ENCODE measurements at regions not wholly inside any gene's neighbourhood (a gene's known extent, or its start where the extent isn't known, plus 50 kb on each side); places are given as distances from the start of the nearest gene placed in this dataset.

DNA sequence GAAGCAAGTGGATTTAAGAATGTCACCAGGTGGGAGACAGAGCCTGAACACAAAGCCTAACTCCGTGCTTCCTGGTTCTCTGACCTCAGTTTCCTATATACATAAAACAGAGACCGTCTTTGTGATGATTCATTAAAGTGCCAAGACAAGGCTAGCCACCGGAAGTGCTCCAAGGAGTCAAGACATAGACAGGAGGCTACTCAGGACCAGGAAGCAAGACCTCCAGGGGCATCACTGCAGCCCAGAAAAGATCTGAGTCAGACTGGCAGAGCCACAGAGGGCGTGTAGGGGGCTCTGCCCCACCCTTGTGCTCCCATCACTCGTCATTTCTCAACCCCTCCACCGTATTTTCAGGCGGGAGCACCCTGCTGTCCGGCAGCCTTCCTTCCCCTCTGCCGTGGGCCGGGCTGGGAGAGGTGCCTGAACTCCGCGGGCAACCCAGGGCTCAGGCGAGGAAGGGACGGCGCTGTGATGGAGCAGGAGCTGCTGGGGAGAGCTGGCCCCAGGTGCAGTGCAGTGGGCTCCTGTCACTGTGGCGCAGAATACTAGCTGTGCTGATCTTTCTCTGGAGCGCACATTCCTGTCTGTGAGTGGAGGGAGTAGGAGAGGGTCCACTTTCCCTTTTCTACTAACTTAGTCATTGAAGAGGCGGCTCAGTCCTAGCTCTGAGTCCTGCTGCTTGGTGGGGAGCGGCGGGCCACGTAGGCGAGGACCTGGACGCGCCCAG lies 134.7 kb upstream of the GPR12 start:
- H3K4me3 ChIP-seq (ENCODE audit: low read depth, low read length): no peak overlapping the region
- TF ChIP-seq, protein P1, sequence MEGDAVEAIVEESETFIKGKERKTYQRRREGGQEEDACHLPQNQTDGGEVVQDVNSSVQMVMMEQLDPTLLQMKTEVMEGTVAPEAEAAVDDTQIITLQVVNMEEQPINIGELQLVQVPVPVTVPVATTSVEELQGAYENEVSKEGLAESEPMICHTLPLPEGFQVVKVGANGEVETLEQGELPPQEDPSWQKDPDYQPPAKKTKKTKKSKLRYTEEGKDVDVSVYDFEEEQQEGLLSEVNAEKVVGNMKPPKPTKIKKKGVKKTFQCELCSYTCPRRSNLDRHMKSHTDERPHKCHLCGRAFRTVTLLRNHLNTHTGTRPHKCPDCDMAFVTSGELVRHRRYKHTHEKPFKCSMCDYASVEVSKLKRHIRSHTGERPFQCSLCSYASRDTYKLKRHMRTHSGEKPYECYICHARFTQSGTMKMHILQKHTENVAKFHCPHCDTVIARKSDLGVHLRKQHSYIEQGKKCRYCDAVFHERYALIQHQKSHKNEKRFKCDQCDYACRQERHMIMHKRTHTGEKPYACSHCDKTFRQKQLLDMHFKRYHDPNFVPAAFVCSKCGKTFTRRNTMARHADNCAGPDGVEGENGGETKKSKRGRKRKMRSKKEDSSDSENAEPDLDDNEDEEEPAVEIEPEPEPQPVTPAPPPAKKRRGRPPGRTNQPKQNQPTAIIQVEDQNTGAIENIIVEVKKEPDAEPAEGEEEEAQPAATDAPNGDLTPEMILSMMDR (IDR thresholded peaks at IDR 0.05; ENCODE audit: borderline replicate concordance, insufficient read depth, low read depth, low read length): no peak

GRCh38 chr13:26888632-26889031 lies 128.0 kb upstream of the GPR12 start:
- no peak overlapping the region for H3K4me3 ChIP-seq (ENCODE audit: low read depth, low read length)
- TF ChIP-seq, protein P1 (IDR thresholded peaks at IDR 0.05; ENCODE audit: borderline replicate concordance, insufficient read depth, low read depth, low read length): no peak

DNA sequence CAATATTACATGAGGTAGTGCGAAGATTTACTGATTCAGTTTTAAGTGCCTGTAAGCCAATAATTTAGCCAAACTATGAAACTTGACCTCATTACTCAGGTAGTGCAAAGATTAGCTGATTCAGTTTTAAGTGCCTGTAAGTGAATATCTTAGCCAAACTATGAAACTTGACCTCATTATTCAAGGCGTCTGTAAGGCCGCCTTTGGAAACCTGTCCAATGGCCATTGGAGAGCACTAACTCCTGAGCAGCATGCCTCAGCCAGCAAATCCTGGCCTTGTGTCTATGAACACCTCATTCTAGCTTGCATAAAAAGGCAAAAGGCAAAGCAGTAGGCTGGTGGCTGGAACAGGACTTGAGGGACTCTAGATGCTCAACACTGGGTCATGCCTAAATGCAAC lies 127.0 kb upstream of the GPR12 start:
- TF ChIP-seq, protein P1 (IDR thresholded peaks at IDR 0.05; ENCODE audit: borderline replicate concordance, insufficient read depth, low read depth, low read length): no peak
- H3K4me3 ChIP-seq (ENCODE audit: low read depth, low read length): no peak overlapping the region

DNA sequence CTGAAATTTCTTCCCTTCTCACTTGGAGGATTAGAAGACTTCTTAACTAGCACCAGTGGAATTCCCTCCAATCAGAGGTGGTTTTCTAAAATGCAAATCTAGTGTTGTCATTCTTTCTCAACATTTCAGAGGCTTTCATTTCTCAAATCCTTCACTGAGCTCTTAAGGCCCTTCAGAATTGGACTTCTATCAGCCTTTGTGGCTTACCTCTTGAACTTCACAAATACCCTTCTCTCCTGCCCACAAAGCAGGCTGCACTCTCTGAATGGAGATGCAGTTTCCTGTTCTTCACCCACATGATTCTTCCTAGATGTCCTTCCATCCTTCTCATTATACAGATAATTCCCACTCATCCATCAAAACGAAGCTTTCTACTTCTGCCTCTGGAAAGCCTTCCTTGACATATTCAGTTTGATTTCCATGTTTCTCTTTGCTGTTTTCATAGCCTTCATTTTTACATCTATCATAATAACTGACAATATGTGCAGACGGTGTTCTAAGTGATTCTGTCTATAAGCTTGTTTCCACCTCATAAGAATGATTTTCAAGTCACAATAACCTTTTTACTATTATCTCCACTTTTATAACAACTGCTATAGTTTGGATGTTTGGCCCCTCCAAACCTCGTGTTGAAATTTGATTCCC lies 123.1 kb upstream of the GPR12 start:
- TF ChIP-seq, protein P1 (IDR thresholded peaks at IDR 0.05; ENCODE audit: borderline replicate concordance, insufficient read depth, low read depth, low read length): no peak
- H3K4me3 ChIP-seq (ENCODE audit: low read depth, low read length): no peak overlapping the region

DNA sequence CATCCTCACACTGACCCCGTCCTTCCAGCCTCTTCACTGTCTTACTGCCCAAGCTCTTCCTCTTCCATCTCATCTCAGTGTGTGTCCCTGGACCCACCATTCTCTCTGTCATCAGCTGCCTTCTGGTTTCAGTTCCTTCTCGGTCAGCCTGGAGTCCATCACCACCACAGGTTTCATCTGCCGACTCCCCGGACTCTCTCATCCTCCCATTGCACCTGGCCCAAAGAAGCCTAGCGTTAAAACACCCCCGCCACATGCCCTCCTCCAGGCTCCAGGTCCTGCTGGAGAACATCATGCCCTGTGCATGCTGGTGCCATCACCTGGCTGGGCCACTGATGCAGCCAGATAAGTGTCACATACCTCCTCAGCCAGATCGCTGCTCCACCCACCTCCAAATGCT lies 122.1 kb upstream of the GPR12 start:
- H3K4me3 ChIP-seq (ENCODE audit: low read depth, low read length): no peak overlapping the region
- TF ChIP-seq, protein P1 (IDR thresholded peaks at IDR 0.05; ENCODE audit: borderline replicate concordance, insufficient read depth, low read depth, low read length): no peak

DNA sequence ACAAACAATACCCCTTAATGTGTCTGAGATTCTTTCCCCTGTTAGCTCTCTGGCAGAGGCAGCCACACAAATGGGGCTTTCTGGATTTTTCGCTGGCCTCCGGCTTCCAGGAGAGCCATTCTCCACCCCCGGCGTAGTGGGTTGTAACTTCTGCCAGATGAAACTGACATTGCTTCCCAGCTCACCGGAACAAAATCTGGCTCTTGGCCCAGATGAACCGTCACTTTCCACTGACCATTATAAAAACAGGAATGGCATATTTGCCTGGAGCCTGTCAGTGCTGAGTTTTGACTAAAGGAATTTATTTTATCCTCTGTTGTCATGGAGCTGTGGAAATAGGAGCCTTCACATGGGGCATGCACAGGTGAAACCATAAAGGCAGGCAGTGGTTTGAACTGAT lies 120.6 kb upstream of the GPR12 start:
- no peak overlapping the region for H3K4me3 ChIP-seq (ENCODE audit: low read depth, low read length)
- TF ChIP-seq, protein P1 (IDR thresholded peaks at IDR 0.05; ENCODE audit: borderline replicate concordance, insufficient read depth, low read depth, low read length): no peak

- TF ChIP-seq, protein P1 (IDR thresholded peaks at IDR 0.05; ENCODE audit: borderline replicate concordance, insufficient read depth, low read depth, low read length): no peak
- H3K4me3 ChIP-seq (ENCODE audit: low read depth, low read length): no peak overlapping the region
These were observed 120.1 kb upstream of the GPR12 start for GRCh38 chr13:26880735-26881134.
